H1 (cell line): ENCODE measurements at regions not wholly inside any gene's neighbourhood (a gene's known extent, or its start where the extent isn't known, plus 50 kb on each side); places are given as distances from the start of the nearest gene placed in this dataset.

Experiments
- EP300 ChIP-seq, 2 experiments: IDR thresholded peaks; 1 replicate in 1 of 2; 2 replicates in 1 of 2; pipeline ENCODE4 v1.6.1; 2011 to 2012; ENCODE audit warnings: low read depth in 2 of 2, low read length in 2 of 2, mild to moderate bottlenecking in 2 of 2, borderline replicate concordance in 1 of 2, inconsistent platforms in 1 of 2, moderate library complexity in 1 of 2
- TF ChIP-seq, protein P1 (sequence below), 3 experiments: IDR thresholded peaks; 1 replicate in 2 of 3; 2 replicates in 1 of 3; pipeline versions ENCODE4 v1.5.1 to v1.6.1; 2011; ENCODE audit warnings: low read length in 3 of 3, mild to moderate bottlenecking in 3 of 3, inconsistent platforms in 2 of 3, low read depth in 1 of 3, moderate library complexity in 1 of 3; ENCODE audit not compliant: insufficient read depth in 1 of 3; ENCODE audit errors: control extremely low read depth in 1 of 3

DNA sequence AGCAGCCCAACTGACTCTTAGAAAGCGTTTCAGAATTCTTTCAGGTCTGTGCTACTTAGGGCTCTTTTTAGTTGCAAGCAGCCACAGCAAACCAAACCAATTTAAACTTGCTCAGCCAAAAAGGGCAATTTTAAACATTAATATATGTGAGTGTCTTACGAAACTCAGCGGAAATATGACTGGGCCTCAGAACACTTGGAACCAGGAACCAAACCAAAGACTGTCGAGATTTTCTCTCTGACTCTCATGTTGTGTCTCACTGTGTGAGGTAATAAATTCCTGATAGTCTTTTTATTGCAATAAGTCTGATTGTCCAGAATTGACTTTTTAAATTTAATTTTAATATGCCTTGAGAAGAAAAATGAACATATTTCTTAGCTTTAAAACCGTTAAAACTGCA, 122.3 kb downstream of the SYF2 start (continued):
- TF ChIP-seq, protein P1, sequence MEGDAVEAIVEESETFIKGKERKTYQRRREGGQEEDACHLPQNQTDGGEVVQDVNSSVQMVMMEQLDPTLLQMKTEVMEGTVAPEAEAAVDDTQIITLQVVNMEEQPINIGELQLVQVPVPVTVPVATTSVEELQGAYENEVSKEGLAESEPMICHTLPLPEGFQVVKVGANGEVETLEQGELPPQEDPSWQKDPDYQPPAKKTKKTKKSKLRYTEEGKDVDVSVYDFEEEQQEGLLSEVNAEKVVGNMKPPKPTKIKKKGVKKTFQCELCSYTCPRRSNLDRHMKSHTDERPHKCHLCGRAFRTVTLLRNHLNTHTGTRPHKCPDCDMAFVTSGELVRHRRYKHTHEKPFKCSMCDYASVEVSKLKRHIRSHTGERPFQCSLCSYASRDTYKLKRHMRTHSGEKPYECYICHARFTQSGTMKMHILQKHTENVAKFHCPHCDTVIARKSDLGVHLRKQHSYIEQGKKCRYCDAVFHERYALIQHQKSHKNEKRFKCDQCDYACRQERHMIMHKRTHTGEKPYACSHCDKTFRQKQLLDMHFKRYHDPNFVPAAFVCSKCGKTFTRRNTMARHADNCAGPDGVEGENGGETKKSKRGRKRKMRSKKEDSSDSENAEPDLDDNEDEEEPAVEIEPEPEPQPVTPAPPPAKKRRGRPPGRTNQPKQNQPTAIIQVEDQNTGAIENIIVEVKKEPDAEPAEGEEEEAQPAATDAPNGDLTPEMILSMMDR (IDR thresholded peaks at IDR 0.05; ENCODE audit: control extremely low read depth in 1 of 3, insufficient read depth in 1 of 3, low read depth in 1 of 3, low read length in 3 of 3) = no peak
- no peak for TF ChIP-seq EP300 (IDR thresholded peaks at IDR 0.05; ENCODE audit: borderline replicate concordance in 1 of 2, low read depth in 2 of 2, low read length in 2 of 2)
